Mammary epithelial cell (primary cell): ENCODE measurements at regions not wholly inside any gene's neighbourhood (a gene's known extent, or its start where the extent isn't known, plus 50 kb on each side); places are given as distances from the start of the nearest gene placed in this dataset.

ENCODE experiments used
- CTCF ChIP-seq, 2 donors: IDR thresholded peaks in 1 of 2; conservative IDR thresholded peaks in 1 of 2; 2 replicates each; pipeline ENCODE4 v1.5.1; 2011 to 2012; ENCODE audit warnings: inconsistent platforms in 2 of 2, low read length in 2 of 2, mild to moderate bottlenecking in 2 of 2, control low read depth in 1 of 2, low read depth in 1 of 2; ENCODE audit not compliant: insufficient read depth in 1 of 2; ENCODE audit errors: extremely low read depth in 1 of 2
- EZH2 ChIP-seq: IDR thresholded peaks from 2 replicates; pipeline ENCODE4 v1.6.1; 2012; ENCODE audit warnings: low read length, inconsistent platforms, borderline replicate concordance

- TF ChIP-seq CTCF (conservative IDR thresholded peaks at IDR 0.05 in 1 of 2, IDR thresholded peaks at IDR 0.05 in 1 of 2; ENCODE audit: extremely low read depth in 1 of 2, insufficient read depth in 1 of 2, low read depth in 1 of 2, low read length in 2 of 2) (no peak), EZH2 (no peak)
Measured at GRCh38 chr20:22127587-22127986, 422.1 kb downstream of the PAX1 start.
